Erythroblast (primary cell): ENCODE measurements at regions not wholly inside any gene's neighbourhood (a gene's known extent, or its start where the extent isn't known, plus 50 kb on each side); places are given as distances from the start of the nearest gene placed in this dataset.

Experiments used
- GATA1 ChIP-seq: IDR thresholded peaks from 2 replicates; pipeline ENCODE4 v1.6.1; 2011; ENCODE audit warnings: low read depth, mild to moderate bottlenecking, control low read depth, low read length, moderate library complexity
- POLR2A ChIP-seq: IDR thresholded peaks from 2 replicates; pipeline ENCODE4 v1.6.1; 2011; ENCODE audit warnings: mild to moderate bottlenecking, low read length

DNA sequence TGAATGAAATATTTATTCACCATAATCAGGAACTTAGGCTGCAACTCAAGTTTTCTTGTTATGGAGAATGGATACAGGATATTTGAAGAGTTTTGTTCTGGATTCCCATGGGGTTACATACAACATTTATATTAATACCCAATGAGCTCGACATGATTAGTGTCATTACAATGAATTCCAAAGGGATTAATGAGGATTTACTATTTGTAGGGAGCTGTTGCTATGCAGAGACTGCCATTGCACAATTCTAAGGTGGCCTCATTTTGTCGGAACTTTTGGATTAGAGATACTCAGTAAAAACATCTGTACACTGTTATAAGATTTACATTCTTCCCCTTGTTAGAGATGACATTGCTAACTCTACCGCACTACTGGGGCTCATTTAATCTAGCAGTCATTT is 586.8 kb upstream of the MAP3K7 start:
- TF ChIP-seq POLR2A (no peak), GATA1 (no peak)
